Endothelial cell of umbilical vein (primary cell): ENCODE measurements at regions not wholly inside any gene's neighbourhood (a gene's known extent, or its start where the extent isn't known, plus 50 kb on each side); places are given as distances from the start of the nearest gene placed in this dataset.
"Not testable (repeated sequence)": the region's sequence is repeated elsewhere in the genome, so short reads cannot be mapped to it uniquely, and the experiment has no call there.

Experiments
- BruUV-seq: library from RNA; stranded (reverse); fragments of 400-500 nt; replicated peaks from 2 replicates; lab custom pipeline; 2021; lab: Mats Ljungman, UMichigan
- CTCF ChIA-PET: fragments of 300-600, 350-600 bp; sonication (Branson Sonifier 250); formaldehyde crosslinking; loops from one replicate; lab custom pipeline; 2021; ENCODE audit warnings: antibody characterized with exemption, inconsistent platforms; lab: Charles Lee
- POLR2A ChIA-PET: fragments of 300-600, 350-600 bp; sonication (Branson Sonifier 250); formaldehyde crosslinking; loops from one replicate; lab custom pipeline; 2021; ENCODE audit warnings: antibody characterized with exemption, inconsistent platforms; lab: Charles Lee
- DNase-seq: peaks from one replicate; pipeline ENCODE4 v3.0.0-alpha.2; 2011; ENCODE audit warnings: low read depth, low spot score
- FAIRE-seq: peaks from 2 replicates; lab custom pipeline; 2011; peaks lifted over from hg19 to GRCh38; lab: Jason Lieb, UNC
- H2AFZ ChIP-seq: 2 replicates; pipeline ENCODE4 v1.6.0; 2012; ENCODE audit warnings: low read depth, low read length, control low read depth, inconsistent platforms
- H3K27ac ChIP-seq: 2 replicates; pipeline ENCODE4 v1.5.1; 2011; ENCODE audit warnings: low read depth, mild to moderate bottlenecking, control low read depth, low read length, moderate library complexity; ENCODE audit not compliant: insufficient read depth
- H3K27me3 ChIP-seq, 2 experiments: 2 replicates each; pipeline versions ENCODE4 v1.6.0 to v1.6.1; 2011; ENCODE audit warnings: low read length in 2 of 2, mixed read lengths in 1 of 2; ENCODE audit not compliant: control insufficient read depth in 2 of 2, insufficient read depth in 2 of 2
- H3K36me3 ChIP-seq, 2 experiments: 2 replicates in 1 of 2; 3 replicates in 1 of 2; pipeline ENCODE4 v1.5.1; 2011; ENCODE audit warnings: low read length in 2 of 2, mild to moderate bottlenecking in 1 of 2, moderate library complexity in 1 of 2; ENCODE audit not compliant: control insufficient read depth in 2 of 2, insufficient read depth in 2 of 2; ENCODE audit errors: extremely low read depth in 1 of 2
- H3K4me1 ChIP-seq: 3 replicates; pipeline ENCODE4 v1.5.1; 2011; ENCODE audit warnings: mild to moderate bottlenecking, low read length; ENCODE audit not compliant: control insufficient read depth, insufficient read depth; ENCODE audit errors: extremely low read depth
- H3K4me2 ChIP-seq: 2 replicates; pipeline ENCODE4 v1.6.1; 2011; ENCODE audit warnings: low read length, control low read depth, mixed read lengths; ENCODE audit not compliant: insufficient read depth
- H3K4me3 ChIP-seq, 3 experiments: fragments of 200-600 bp in 1 of 3; sonication (generic), shearing (Covaris generic) in 1 of 3; replicated peaks in 1 of 3; 2 replicates each; pipeline ENCODE4 v1.5.1; 2011 to 2016; ENCODE audit warnings: control low read depth in 3 of 3, low read length in 3 of 3, mild to moderate bottlenecking in 2 of 3, inconsistent platforms in 1 of 3, low read depth in 1 of 3, moderate library complexity in 1 of 3; ENCODE audit not compliant: insufficient read depth in 1 of 3
- H3K79me2 ChIP-seq: 2 replicates; pipeline ENCODE4 v1.6.0; 2012; ENCODE audit warnings: low read length, inconsistent platforms; ENCODE audit not compliant: control insufficient read depth, insufficient read depth
- H3K9ac ChIP-seq: replicated peaks from 2 replicates; pipeline ENCODE3; 2011; ENCODE audit warnings: low read length, control low read depth; ENCODE audit not compliant: insufficient read depth; ENCODE audit errors: extremely low read depth
- H3K9me1 ChIP-seq: replicated peaks from 3 replicates; pipeline ENCODE4 v1.6.0; 2011; ENCODE audit warnings: mild to moderate bottlenecking, low read length; ENCODE audit not compliant: control insufficient read depth, insufficient read depth; ENCODE audit errors: extremely low read depth
- H3K9me3 ChIP-seq: replicated peaks from 2 replicates; pipeline ENCODE4 v1.5.1; 2012; ENCODE audit warnings: low read length, inconsistent platforms; ENCODE audit not compliant: control insufficient read depth, insufficient read depth
- H4K20me1 ChIP-seq: replicated peaks from 2 replicates; pipeline ENCODE3; 2011; ENCODE audit warnings: mild to moderate bottlenecking, low read length; ENCODE audit not compliant: control insufficient read depth, insufficient read depth; ENCODE audit errors: extremely low read depth
- CTCF ChIP-seq, 2 donors: IDR thresholded peaks; 1 replicate in 1 of 2; 2 replicates in 1 of 2; pipeline ENCODE4 v1.5.1; 2011; ENCODE audit warnings: low read length in 2 of 2, mild to moderate bottlenecking in 2 of 2, moderate library complexity in 2 of 2, control low read depth in 1 of 2, inconsistent platforms in 1 of 2, low read depth in 1 of 2; ENCODE audit not compliant: insufficient read depth in 1 of 2; ENCODE audit errors: extremely low read depth in 1 of 2
- EZH2 ChIP-seq: IDR thresholded peaks from 2 replicates; pipeline ENCODE4 v1.6.1; 2012; ENCODE audit warnings: borderline replicate concordance, low read depth, mild to moderate bottlenecking, moderate library complexity, low read length, inconsistent platforms; ENCODE audit not compliant: severe bottlenecking
- FOS ChIP-seq: IDR thresholded peaks from 2 replicates; pipeline ENCODE4 v1.6.1; 2011; ENCODE audit warnings: mild to moderate bottlenecking, low read length, moderate library complexity, borderline replicate concordance; ENCODE audit not compliant: insufficient read depth
- GATA2 ChIP-seq: IDR thresholded peaks from 2 replicates; pipeline ENCODE4 v1.7.0; 2011; ENCODE audit warnings: low read depth, mild to moderate bottlenecking, moderate library complexity, mixed read lengths, low read length; ENCODE audit not compliant: insufficient read length, insufficient read depth
- JUN ChIP-seq: IDR thresholded peaks from 2 replicates; pipeline ENCODE4 v1.6.1; 2011; ENCODE audit warnings: borderline replicate concordance, low read depth; ENCODE audit not compliant: insufficient read length, insufficient read depth
- MAX ChIP-seq: IDR thresholded peaks from 2 replicates; pipeline ENCODE4 v1.6.1; 2011; ENCODE audit not compliant: insufficient read depth, insufficient read length
- MYC ChIP-seq: IDR thresholded peaks from one replicate; pipeline ENCODE4 v1.6.1; 2011; ENCODE audit warnings: mild to moderate bottlenecking, low read depth, low read length
- POLR2A ChIP-seq: IDR thresholded peaks from 2 replicates; pipeline ENCODE4 v1.6.1; 2012; ENCODE audit warnings: low read depth, mild to moderate bottlenecking, control low read depth, low read length
- POLR2AphosphoS5 ChIP-seq: IDR thresholded peaks from 2 replicates; pipeline ENCODE4 v1.6.1; 2012; ENCODE audit warnings: low read depth, mild to moderate bottlenecking, control low read depth, low read length, moderate library complexity; ENCODE audit not compliant: insufficient read depth
- dilution Hi-C: fragments of 300-500 bp; cut with MboI; formaldehyde crosslinking; loops from one replicate; pipeline ENCODE4 v1.15.0; 2019; ENCODE audit warnings: low sequenced_read_pairs; ENCODE audit not compliant: extremely low pct_ligation_motif_present
- intact Hi-C: fragments of 100-400 bp; cut with micrococcal nuclease; formaldehyde crosslinking; loops from one replicate; pipeline ENCODE4 v1.10.0; 2022

- no peak for FAIRE-seq
- no peak overlapping the region for H2AFZ ChIP-seq
- no peaks in the 10 kb centered on the region for H3K27me3 ChIP-seq
- dilution Hi-C loops (no loop called here), intact Hi-C loops (no loop called here)
- ChIA-PET CTCF (no interaction called here), POLR2A (no interaction called here)
- H3K79me2 ChIP-seq: no peaks in the 10 kb centered on the region
- no peaks in the 10 kb centered on the region for H4K20me1 ChIP-seq
- no peak overlapping the region for H3K27ac ChIP-seq
- no peak overlapping the region for H3K4me3 ChIP-seq
- no peak overlapping the region for H3K9ac ChIP-seq
- no peaks in the 10 kb centered on the region for H3K9me1 ChIP-seq
- DNase-seq: no peak
- no peaks in the 10 kb centered on the region for H3K9me3 ChIP-seq
- BruUV-seq: no TSS peak
- H3K4me2 ChIP-seq: no peak overlapping the region
- no peaks in the 10 kb centered on the region for H3K4me1 ChIP-seq
- TF ChIP-seq EZH2 (no peak), POLR2AphosphoS5 (no peak), FOS (no peak), POLR2A (no peak), GATA2 (no peak), MYC (no peak), CTCF (IDR thresholded peaks at IDR 0.05; ENCODE audit: extremely low read depth in 1 of 2, insufficient read depth in 1 of 2, low read depth in 1 of 2, low read length in 2 of 2) (no peak), JUN (no peak), MAX (no peak)
- no peaks in the 10 kb centered on the region for H3K36me3 ChIP-seq
Observed at GRCh38 chr5:51696122-51696521, 312.9 kb downstream of the ISL1 start.

GRCh38 chr5:51702046-51702445 is 318.8 kb downstream of the ISL1 start:
- DNase-seq, CTCF ChIA-PET, H3K9ac ChIP-seq, FAIRE-seq, H3K9me1 ChIP-seq, H3K36me3 ChIP-seq, POLR2A ChIA-PET, H3K4me1 ChIP-seq, H3K4me3 ChIP-seq, H3K27me3 ChIP-seq, H2AFZ ChIP-seq, dilution Hi-C loops, H3K9me3 ChIP-seq, H4K20me1 ChIP-seq, H3K27ac ChIP-seq, BruUV-seq, H3K4me2 ChIP-seq, H3K79me2 ChIP-seq, intact Hi-C loops: not testable (repeated sequence)
